CD4-positive, alpha-beta T cell (primary cell): ENCODE measurements at regions not wholly inside any gene's neighbourhood (a gene's known extent, or its start where the extent isn't known, plus 50 kb on each side); places are given as distances from the start of the nearest gene placed in this dataset.

ENCODE experiments used
- ATAC-seq: fragments of 200-7000 bp; cut with Tn5 transposase; one replicate; pipeline ENCODE4 v1.10.0; 2022; ENCODE audit warnings: mild to moderate bottlenecking; ENCODE audit not compliant: poor library complexity
- CTCF ChIA-PET: fragments of 350-600 bp; sonication (Branson Sonifier 250); formaldehyde crosslinking; loops from one replicate; lab custom pipeline; 2021; ENCODE audit warnings: antibody characterized with exemption, inconsistent platforms; lab: Charles Lee
- POLR2A ChIA-PET: fragments of 350-600 bp; sonication (Branson Sonifier 250); formaldehyde crosslinking; loops from one replicate; lab custom pipeline; 2021; ENCODE audit warnings: antibody characterized with exemption, inconsistent platforms; lab: Charles Lee
- DNase-seq, 14 experiments: peaks; one replicate each; pipeline ENCODE4 v3.0.0-alpha.2; 2013 to 2020; ENCODE audit warnings: mixed read lengths in 2 of 14
- H3K27ac ChIP-seq, 2 donors: one replicate each; pipeline versions ENCODE4 v1.5.1 to v1.7.0; 2013; ENCODE audit warnings: low read length in 2 of 2, low read depth in 1 of 2, mild to moderate bottlenecking in 1 of 2
- H3K27me3 ChIP-seq, 2 experiments: 1 replicate in 1 of 2; 2 replicates in 1 of 2; pipeline versions ENCODE4 v1.6.1 to v1.7.0; 2013; ENCODE audit warnings: low read length in 2 of 2, control low read depth in 1 of 2, mild to moderate bottlenecking in 1 of 2, moderate library complexity in 1 of 2; ENCODE audit not compliant: insufficient read depth in 2 of 2, control insufficient read depth in 1 of 2
- H3K36me3 ChIP-seq: one replicate; pipeline ENCODE4 v1.6.1; 2013; ENCODE audit warnings: low read length, control low read depth; ENCODE audit not compliant: insufficient read depth
- H3K4me1 ChIP-seq: one replicate; pipeline ENCODE4 v1.6.1; 2013; ENCODE audit warnings: low read length, control low read depth; ENCODE audit not compliant: insufficient read depth
- H3K4me3 ChIP-seq: one replicate; pipeline ENCODE4 v1.5.1; 2013; ENCODE audit warnings: mild to moderate bottlenecking, low read length, moderate library complexity
- H3K9me3 ChIP-seq, 2 experiments: 1 replicate in 1 of 2; 2 replicates in 1 of 2; pipeline versions ENCODE4 v1.6.1 to v1.7.0; 2013; ENCODE audit warnings: low read length in 2 of 2, mild to moderate bottlenecking in 2 of 2, control low read depth in 1 of 2, moderate library complexity in 1 of 2; ENCODE audit not compliant: control insufficient read depth in 1 of 2, insufficient read depth in 1 of 2
- H3K27ac Mint-ChIP-seq: one replicate; pipeline ENCODE4 v1.8.0; 2020; ENCODE audit warnings: mixed read lengths
- H3K27me3 Mint-ChIP-seq: one replicate; pipeline ENCODE4 v1.8.0; 2021; ENCODE audit warnings: mixed read lengths
- H3K36me3 Mint-ChIP-seq: one replicate; pipeline ENCODE4 v1.8.0; 2021; ENCODE audit warnings: low read depth, mixed read lengths
- H3K4me1 Mint-ChIP-seq: one replicate; pipeline ENCODE4 v1.8.0; 2021; ENCODE audit warnings: low read depth, mixed read lengths
- H3K4me3 Mint-ChIP-seq: one replicate; pipeline ENCODE4 v1.8.0; 2020; ENCODE audit warnings: mild to moderate bottlenecking, mixed read lengths
- H3K9me3 Mint-ChIP-seq: one replicate; pipeline ENCODE4 v1.8.0; 2020; ENCODE audit warnings: mixed read lengths
- CTCF ChIP-seq: fragments of 200-600 bp; IDR thresholded peaks from one replicate; pipeline ENCODE4 v1.8.0; 2022; ENCODE audit warnings: antibody characterized with exemption, mild to moderate bottlenecking
- intact Hi-C, 2 experiments: fragments of 100-400 bp; cut with DNase I in 1 of 2; cut with micrococcal nuclease in 1 of 2; formaldehyde crosslinking; loops; one replicate each; pipeline versions ENCODE4 v1.15.1 to v1.9.0; 2023 to 2025; cut with DNase I, micrococcal nuclease

- no peaks in the 10 kb centered on the region for H3K4me1 Mint-ChIP-seq
- H3K4me1 ChIP-seq = no peaks in the 10 kb centered on the region
- H3K9me3 Mint-ChIP-seq = no peaks in the 10 kb centered on the region
- intact Hi-C loops = no loop called here
- DNase-seq = no peak
- H3K4me3 ChIP-seq = no peak overlapping the region
- H3K27me3 Mint-ChIP-seq = peaks cover 6% of the 10 kb centered on the region
- H3K36me3 Mint-ChIP-seq = no peaks in the 10 kb centered on the region
- H3K27ac Mint-ChIP-seq = no peak overlapping the region
- no peaks in the 10 kb centered on the region for H3K36me3 ChIP-seq
- POLR2A ChIA-PET = no interaction called here
- ATAC-seq = no peak
- no peak for TF ChIP-seq CTCF
- CTCF ChIA-PET = no interaction called here
- peaks cover 0 to 3% of the 10 kb centered on the region in 2 experiments for H3K9me3 ChIP-seq
- H3K4me3 Mint-ChIP-seq = no peak overlapping the region
- H3K27me3 ChIP-seq = no peaks in the 10 kb centered on the region
- no peak overlapping the region for H3K27ac ChIP-seq
Observed at GRCh38 chr10:78549140-78549935, 515.7 kb downstream of the RPS24 start.

GRCh38 chr10:78550090-78550489 is 516.4 kb downstream of the RPS24 start:
- no peaks in the 10 kb centered on the region for H3K9me3 Mint-ChIP-seq
- intact Hi-C loops = no loop called here
- no peaks in the 10 kb centered on the region for H3K4me1 Mint-ChIP-seq
- no peak for TF ChIP-seq CTCF
- Histone ChIP-seq H3K27me3 (no peaks in the 10 kb centered on the region), H3K36me3 (no peaks in the 10 kb centered on the region), H3K27ac (no peak overlapping the region), H3K4me1 (no peaks in the 10 kb centered on the region), H3K9me3 (peaks cover 0 to 3% of the 10 kb centered on the region in 2 experiments), H3K4me3 (no peak overlapping the region)
- peaks cover 6% of the 10 kb centered on the region for H3K27me3 Mint-ChIP-seq
- ChIA-PET CTCF (no interaction called here), POLR2A (no interaction called here)
- DNase-seq (no peak), ATAC-seq (no peak)
- H3K27ac Mint-ChIP-seq = no peak overlapping the region
- H3K36me3 Mint-ChIP-seq = no peaks in the 10 kb centered on the region
- no peak overlapping the region for H3K4me3 Mint-ChIP-seq

- Mint-ChIP-seq H3K4me3 (no peak overlapping the region), H3K36me3 (no peaks in the 10 kb centered on the region), H3K27ac (no peak overlapping the region), H3K9me3 (no peaks in the 10 kb centered on the region), H3K27me3 (peaks cover 6% of the 10 kb centered on the region), H3K4me1 (no peaks in the 10 kb centered on the region)
- Histone ChIP-seq H3K27ac (no peak overlapping the region), H3K9me3 (peaks cover 0 to 3% of the 10 kb centered on the region in 2 experiments), H3K4me1 (no peaks in the 10 kb centered on the region), H3K4me3 (no peak overlapping the region), H3K27me3 (no peaks in the 10 kb centered on the region), H3K36me3 (no peaks in the 10 kb centered on the region)
- no peak for DNase-seq
- ATAC-seq = no peak
- POLR2A ChIA-PET = no interaction called here
- no peak for TF ChIP-seq CTCF
- CTCF ChIA-PET = no interaction called here
- intact Hi-C loops = no loop called here
Observed at GRCh38 chr10:78550716-78551115, 517.1 kb downstream of the RPS24 start.
